ENCODE measurements at regions not wholly inside any gene's neighbourhood (a gene's known extent, or its start where the extent isn't known, plus 50 kb on each side); places are given as distances from the start of the nearest gene placed in this dataset.

DNA sequence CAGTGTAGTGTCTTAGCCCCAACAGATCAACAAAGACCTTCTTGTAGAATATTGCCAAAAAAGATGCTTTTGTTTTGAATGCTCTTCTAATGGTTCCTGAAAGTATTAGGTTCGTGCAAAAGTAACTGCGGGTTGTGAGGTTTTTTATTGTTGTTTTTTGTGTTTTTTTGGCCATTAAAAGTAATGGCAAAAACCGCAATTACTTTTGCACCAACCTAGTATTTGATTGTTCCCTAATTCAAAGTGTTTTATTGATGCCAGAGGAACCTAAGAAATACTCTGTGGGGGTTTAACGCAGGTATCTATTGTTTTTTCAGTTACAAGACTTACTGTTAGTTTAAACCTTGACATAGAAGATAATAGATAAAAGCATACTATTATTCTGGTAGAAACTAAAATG is 150.8 kb upstream of the DAAM1 start:
- TF ChIP-seq, protein P1, sequence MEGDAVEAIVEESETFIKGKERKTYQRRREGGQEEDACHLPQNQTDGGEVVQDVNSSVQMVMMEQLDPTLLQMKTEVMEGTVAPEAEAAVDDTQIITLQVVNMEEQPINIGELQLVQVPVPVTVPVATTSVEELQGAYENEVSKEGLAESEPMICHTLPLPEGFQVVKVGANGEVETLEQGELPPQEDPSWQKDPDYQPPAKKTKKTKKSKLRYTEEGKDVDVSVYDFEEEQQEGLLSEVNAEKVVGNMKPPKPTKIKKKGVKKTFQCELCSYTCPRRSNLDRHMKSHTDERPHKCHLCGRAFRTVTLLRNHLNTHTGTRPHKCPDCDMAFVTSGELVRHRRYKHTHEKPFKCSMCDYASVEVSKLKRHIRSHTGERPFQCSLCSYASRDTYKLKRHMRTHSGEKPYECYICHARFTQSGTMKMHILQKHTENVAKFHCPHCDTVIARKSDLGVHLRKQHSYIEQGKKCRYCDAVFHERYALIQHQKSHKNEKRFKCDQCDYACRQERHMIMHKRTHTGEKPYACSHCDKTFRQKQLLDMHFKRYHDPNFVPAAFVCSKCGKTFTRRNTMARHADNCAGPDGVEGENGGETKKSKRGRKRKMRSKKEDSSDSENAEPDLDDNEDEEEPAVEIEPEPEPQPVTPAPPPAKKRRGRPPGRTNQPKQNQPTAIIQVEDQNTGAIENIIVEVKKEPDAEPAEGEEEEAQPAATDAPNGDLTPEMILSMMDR (IDR thresholded peaks at IDR 0.05; ENCODE audit: poor library complexity, severe bottlenecking) = no peak
- no peak for TF ChIP-seq MXI1 (conservative IDR thresholded peaks at IDR 0.05; ENCODE audit: poor library complexity, severe bottlenecking)
- TF ChIP-seq POLR2AphosphoS5 (IDR thresholded peaks at IDR 0.05) = no peak
- no peak for TF ChIP-seq EZH2 (IDR thresholded peaks at IDR 0.05; ENCODE audit: borderline replicate concordance, insufficient read depth, low read length, poor library complexity, severe bottlenecking)
- TF ChIP-seq RAD21 (conservative IDR thresholded peaks at IDR 0.05) = no peak
- no peak for TF ChIP-seq EP300 (conservative IDR thresholded peaks at IDR 0.05; ENCODE audit: poor library complexity, severe bottlenecking)
- TF ChIP-seq TAF1 (IDR thresholded peaks at IDR 0.05; ENCODE audit: low read depth) = no peak
- no peak for TF ChIP-seq REST (IDR thresholded peaks at IDR 0.05; ENCODE audit: borderline replicate concordance)
